ENCODE measurements at regions not wholly inside any gene's neighbourhood (a gene's known extent, or its start where the extent isn't known, plus 50 kb on each side); places are given as distances from the start of the nearest gene placed in this dataset.

DNA sequence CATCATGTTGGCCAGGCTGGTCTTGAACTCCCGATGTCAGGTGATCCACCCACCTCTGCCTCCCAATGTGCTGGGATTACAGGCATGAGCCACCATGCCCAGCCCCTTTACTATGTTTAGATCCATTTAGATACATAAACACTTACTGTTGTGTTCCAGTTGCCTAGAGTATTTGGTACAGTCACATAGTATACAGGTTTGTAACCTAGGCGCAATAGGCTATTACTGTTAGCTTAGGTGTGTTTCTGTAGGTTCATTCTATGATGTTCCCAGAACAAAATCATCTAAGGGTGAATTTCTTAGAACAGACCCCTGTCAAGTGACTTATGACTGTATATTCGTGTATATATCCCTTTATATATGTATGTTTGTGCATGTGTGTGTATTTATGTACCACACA, 61.8 kb downstream of the MYCN start:
- TF ChIP-seq EZH2phosphoT487 (conservative IDR thresholded peaks at IDR 0.05; ENCODE audit: low read length), result no peak
- TF ChIP-seq, protein P1, sequence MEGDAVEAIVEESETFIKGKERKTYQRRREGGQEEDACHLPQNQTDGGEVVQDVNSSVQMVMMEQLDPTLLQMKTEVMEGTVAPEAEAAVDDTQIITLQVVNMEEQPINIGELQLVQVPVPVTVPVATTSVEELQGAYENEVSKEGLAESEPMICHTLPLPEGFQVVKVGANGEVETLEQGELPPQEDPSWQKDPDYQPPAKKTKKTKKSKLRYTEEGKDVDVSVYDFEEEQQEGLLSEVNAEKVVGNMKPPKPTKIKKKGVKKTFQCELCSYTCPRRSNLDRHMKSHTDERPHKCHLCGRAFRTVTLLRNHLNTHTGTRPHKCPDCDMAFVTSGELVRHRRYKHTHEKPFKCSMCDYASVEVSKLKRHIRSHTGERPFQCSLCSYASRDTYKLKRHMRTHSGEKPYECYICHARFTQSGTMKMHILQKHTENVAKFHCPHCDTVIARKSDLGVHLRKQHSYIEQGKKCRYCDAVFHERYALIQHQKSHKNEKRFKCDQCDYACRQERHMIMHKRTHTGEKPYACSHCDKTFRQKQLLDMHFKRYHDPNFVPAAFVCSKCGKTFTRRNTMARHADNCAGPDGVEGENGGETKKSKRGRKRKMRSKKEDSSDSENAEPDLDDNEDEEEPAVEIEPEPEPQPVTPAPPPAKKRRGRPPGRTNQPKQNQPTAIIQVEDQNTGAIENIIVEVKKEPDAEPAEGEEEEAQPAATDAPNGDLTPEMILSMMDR (IDR thresholded peaks at IDR 0.05; ENCODE audit: insufficient read depth, low read length, poor library complexity, severe bottlenecking), result no peak
